Germinal center (tissue), 1 donor: ENCODE measurements at regions not wholly inside any gene's neighbourhood (a gene's known extent, or its start where the extent isn't known, plus 50 kb on each side); places are given as distances from the start of the nearest gene placed in this dataset.
"Not testable (repeated sequence)": the region's sequence is repeated elsewhere in the genome, so short reads cannot be mapped to it uniquely, and the experiment has no call there.

Experiments
- DNase-seq: peaks from one replicate; pipeline ENCODE4 v3.0.0; 2012; ENCODE audit warnings: mixed read lengths, low spot score

GRCh38 chr4:82181789-82182188 lies 192.0 kb downstream of the HNRNPD start:
- no peak for DNase-seq

- no peak for DNase-seq
Observed at GRCh38 chr4:82172186-82172585, 201.6 kb downstream of the HNRNPD start.

- DNase-seq: no peak
Observed at GRCh38 chr4:82171531-82172155, 202.1 kb downstream of the HNRNPD start.

- DNase-seq: no peak
Observed at GRCh38 chr4:82149750-82150149, 224.0 kb downstream of the HNRNPD start.

GRCh38 chr4:82145850-82146249 lies 227.9 kb downstream of the HNRNPD start:
- DNase-seq: no peak

GRCh38 chr4:82140422-82140821 lies 233.4 kb downstream of the HNRNPD start:
- DNase-seq: no peak

GRCh38 chr4:82139287-82139686 lies 234.5 kb downstream of the HNRNPD start:
- DNase-seq: no peak

- no peak for DNase-seq
Observed at GRCh38 chr4:82138374-82138773, 235.4 kb downstream of the HNRNPD start.

- no peak for DNase-seq
Observed at GRCh38 chr4:82136161-82136801, 237.5 kb downstream of the HNRNPD start.

- DNase-seq: no peak
Observed at GRCh38 chr4:82128355-82128754, 245.4 kb downstream of the HNRNPD start.

- no peak for DNase-seq
Observed at GRCh38 chr4:82126512-82127040, 247.2 kb downstream of the HNRNPD start.

GRCh38 chr4:82125787-82126297 lies 247.9 kb downstream of the HNRNPD start:
- DNase-seq: no peak

GRCh38 chr4:82124932-82125786 lies 248.6 kb downstream of the HNRNPD start:
- DNase-seq: no peak

GRCh38 chr4:82124365-82124764 lies 249.4 kb downstream of the HNRNPD start:
- no peak for DNase-seq

GRCh38 chr4:82123934-82124333 lies 249.9 kb downstream of the HNRNPD start:
- no peak for DNase-seq

GRCh38 chr4:82115183-82115582 lies 258.6 kb downstream of the HNRNPD start:
- DNase-seq: not testable (repeated sequence)

GRCh38 chr4:82108506-82108905 lies 265.3 kb downstream of the HNRNPD start:
- no peak for DNase-seq

GRCh38 chr4:82104578-82104977 lies 269.2 kb downstream of the HNRNPD start:
- no peak for DNase-seq

GRCh38 chr4:82099928-82100579 lies 273.7 kb downstream of the HNRNPD start:
- DNase-seq: no peak

- DNase-seq: no peak
Observed at GRCh38 chr4:82097504-82097903, 276.3 kb downstream of the HNRNPD start.

GRCh38 chr4:82090717-82091116 lies 283.1 kb downstream of the HNRNPD start:
- DNase-seq: no peak

GRCh38 chr4:82084747-82085146 lies 289.0 kb downstream of the HNRNPD start:
- no peak for DNase-seq
